MM.1S (cell line): ENCODE measurements at regions not wholly inside any gene's neighbourhood (a gene's known extent, or its start where the extent isn't known, plus 50 kb on each side); places are given as distances from the start of the nearest gene placed in this dataset.

ENCODE experiments used
- EZH2 ChIP-seq: fragments of 300-600 bp; sonication (generic); optimal IDR thresholded peaks from 2 replicates; pipeline ENCODE3; 2017; ENCODE audit warnings: low read depth, mild to moderate bottlenecking, antibody characterized with exemption, low read length, mixed read lengths
- EZH2phosphoT487 ChIP-seq: fragments of 300-600 bp; sonication (generic); IDR thresholded peaks from 2 replicates; pipeline ENCODE4 v1.6.1; 2018; ENCODE audit warnings: antibody characterized with exemption, low read length
- TF ChIP-seq, protein P1 (sequence below): fragments of 300-600 bp; sonication (generic); IDR thresholded peaks from 2 replicates; pipeline ENCODE4 v1.5.1; 2016; ENCODE audit warnings: antibody characterized with exemption, low read length, mixed read lengths

DNA sequence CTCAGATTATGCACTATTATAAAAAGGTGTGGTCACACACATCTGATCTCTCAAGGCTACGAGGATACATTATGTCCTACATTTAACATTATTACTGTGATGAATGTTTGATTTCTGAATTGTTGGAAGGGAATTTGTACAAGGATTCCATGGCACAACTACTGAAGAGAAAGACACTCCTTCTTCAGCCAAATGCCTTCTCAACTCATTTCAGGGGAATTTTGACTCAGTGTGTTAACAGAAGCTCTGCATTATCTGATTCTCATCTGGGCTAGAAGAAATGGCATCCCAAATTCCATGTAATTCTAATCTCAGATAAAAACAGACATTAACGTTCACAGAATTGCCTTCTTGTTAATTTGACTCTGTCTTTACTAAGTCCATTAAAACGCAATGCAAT is 477.7 kb downstream of the PDGFC start:
- TF ChIP-seq, protein P1, sequence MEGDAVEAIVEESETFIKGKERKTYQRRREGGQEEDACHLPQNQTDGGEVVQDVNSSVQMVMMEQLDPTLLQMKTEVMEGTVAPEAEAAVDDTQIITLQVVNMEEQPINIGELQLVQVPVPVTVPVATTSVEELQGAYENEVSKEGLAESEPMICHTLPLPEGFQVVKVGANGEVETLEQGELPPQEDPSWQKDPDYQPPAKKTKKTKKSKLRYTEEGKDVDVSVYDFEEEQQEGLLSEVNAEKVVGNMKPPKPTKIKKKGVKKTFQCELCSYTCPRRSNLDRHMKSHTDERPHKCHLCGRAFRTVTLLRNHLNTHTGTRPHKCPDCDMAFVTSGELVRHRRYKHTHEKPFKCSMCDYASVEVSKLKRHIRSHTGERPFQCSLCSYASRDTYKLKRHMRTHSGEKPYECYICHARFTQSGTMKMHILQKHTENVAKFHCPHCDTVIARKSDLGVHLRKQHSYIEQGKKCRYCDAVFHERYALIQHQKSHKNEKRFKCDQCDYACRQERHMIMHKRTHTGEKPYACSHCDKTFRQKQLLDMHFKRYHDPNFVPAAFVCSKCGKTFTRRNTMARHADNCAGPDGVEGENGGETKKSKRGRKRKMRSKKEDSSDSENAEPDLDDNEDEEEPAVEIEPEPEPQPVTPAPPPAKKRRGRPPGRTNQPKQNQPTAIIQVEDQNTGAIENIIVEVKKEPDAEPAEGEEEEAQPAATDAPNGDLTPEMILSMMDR = no peak
- TF ChIP-seq EZH2 (no peak), EZH2phosphoT487 (no peak)
